ENCODE measurements at regions not wholly inside any gene's neighbourhood (a gene's known extent, or its start where the extent isn't known, plus 50 kb on each side); places are given as distances from the start of the nearest gene placed in this dataset.

DNA sequence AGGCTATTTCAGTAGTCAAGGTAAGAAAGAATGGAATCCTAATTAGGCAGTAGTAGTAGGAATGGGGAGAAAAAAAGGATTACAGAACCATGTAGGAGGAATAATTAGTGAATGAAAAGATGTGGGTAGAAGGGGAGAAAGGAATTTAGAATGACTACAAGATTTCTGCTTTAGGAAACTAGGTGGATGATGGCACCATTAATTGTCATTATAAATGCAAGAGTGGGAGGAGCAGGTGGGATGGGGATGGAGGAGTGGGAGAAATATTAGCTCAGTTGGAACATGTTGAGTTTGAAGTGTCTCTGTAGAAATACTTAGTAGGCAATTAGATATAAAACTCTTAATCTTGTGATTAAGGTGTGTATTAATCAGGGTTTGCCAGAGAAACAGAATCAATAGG, 50.0 kb upstream of the C21orf91 start:
- DNase-seq, result no peak

All from NCI-H187 treated with DMSO at 0.1 percent for 48 hours (cell line).